ENCODE measurements at regions not wholly inside any gene's neighbourhood (a gene's known extent, or its start where the extent isn't known, plus 50 kb on each side); places are given as distances from the start of the nearest gene placed in this dataset.

DNA sequence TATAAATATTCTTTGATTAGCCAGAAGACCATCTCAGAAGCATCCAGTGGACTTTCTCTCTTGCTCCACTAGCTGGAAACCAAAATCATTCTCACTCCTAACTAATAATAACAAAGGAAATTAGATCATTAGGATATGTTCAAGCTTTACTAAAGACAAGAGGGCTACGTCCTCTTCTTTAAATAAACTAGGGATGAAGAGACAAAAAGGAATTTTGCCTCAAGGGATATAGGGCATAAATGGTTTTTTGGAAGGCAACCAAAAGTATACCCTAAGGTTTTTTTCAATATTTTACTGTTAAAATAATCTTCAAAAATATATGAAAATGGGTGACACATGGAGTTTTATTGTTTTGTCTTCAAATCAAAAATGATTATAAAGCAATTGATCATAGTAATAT, 745.8 kb downstream of the MRPL39 start:
- no peak for DNase-seq

DNA sequence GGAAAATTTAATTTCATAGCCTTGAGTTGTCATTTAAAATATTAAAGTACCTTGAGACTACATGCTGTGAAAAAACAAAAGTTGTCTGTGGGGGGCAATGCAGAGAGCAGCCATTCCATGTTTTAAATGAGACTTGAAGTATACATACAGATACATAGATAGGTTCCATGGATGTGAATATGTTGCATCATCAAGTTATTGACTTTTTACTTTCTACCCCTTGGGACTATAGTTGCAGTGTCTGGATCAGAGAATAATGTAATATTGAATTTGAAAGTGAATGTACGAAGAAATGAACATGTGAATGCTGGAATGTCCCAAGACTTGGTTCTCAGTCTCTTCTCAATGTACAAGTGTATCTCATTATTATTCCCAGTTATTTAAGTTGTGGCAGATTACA, 751.0 kb downstream of the MRPL39 start:
- DNase-seq, result no peak

DNA sequence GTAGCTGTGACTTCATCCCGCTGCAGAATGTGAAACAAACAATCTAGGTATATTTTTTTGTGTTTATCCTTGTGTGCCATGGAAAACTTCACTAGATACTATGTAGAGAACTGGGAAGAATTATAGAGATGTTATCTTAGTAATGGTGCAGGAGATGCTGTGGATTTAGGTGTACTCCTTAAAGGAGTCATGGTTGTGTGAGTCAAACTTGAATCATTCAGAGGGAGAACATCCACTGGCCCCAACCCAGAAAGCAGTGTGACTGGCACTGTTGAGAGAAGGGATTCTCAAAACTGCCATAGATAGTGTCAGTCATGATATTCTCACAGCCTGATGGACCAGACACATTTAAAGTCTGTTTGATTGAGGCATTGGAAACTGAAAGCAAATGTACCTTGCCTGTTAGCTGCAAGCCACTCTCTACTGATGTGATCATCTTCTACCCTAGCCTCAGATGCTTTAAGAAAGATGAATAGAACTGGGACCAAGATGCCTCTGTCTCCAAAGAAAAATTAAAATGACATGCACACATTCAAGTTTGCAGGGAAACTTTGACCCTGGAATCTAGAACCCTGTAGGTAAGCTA, 754.6 kb downstream of the MRPL39 start:
- DNase-seq, result no peak

DNA sequence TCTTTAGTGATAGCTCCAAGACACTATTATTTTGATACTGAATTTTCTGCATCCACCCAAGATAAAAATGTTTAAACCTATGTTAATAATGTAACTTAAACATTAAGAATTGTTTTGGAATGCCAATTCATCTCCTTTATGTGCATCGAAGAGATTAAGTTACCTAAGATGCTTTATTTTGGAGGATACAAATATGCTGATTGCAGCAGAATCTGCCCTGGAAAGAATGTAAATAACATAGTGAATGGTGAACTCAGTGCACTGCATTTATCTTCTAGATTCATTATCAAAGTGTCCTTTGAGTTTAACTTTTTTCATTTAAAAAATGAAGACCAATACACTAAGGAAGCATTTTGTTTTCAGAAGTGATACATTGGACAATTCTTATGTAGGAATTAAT, 757.2 kb downstream of the MRPL39 start:
- DNase-seq, result no peak

DNA sequence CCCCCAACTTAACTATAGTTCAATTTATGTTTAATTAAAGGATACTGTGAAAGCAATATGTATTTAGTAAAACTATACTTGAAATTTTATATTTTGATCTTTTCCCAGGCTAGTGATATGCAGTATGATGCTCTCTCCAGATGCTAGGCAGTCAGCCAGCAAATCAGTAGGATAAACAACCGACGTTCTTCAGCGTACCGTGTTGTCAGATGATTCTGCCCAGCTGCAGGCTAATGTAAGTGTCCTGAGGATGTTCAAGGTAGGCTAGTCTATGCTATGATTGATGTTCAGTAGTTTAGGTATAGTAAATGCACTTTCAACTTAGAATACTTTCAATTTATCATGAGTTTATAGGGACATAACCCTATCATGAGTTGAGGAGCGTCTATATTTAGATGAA, 762.6 kb downstream of the MRPL39 start:
- no peak for DNase-seq

DNA sequence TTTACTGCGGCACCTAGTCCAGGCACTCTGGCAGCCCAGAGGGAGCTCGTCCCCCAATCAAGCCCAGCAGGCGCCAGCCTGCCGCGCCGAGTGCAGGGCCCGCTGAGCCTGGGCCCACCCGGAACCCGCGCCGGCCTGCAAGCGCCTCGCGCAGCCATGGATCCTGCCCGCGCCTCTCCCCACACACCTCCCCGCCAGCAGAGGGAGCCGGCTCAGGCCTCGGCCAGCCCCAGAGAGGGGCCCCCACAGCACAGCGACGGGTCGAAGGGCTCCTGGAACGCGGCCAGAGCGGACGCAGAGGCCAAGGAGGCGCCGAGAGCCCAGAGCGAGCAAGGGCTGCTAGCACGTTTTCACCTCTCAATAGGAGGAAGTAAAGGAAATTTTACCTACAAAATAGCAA, 767.0 kb downstream of the MRPL39 start:
- DNase-seq, result no peak

DNA sequence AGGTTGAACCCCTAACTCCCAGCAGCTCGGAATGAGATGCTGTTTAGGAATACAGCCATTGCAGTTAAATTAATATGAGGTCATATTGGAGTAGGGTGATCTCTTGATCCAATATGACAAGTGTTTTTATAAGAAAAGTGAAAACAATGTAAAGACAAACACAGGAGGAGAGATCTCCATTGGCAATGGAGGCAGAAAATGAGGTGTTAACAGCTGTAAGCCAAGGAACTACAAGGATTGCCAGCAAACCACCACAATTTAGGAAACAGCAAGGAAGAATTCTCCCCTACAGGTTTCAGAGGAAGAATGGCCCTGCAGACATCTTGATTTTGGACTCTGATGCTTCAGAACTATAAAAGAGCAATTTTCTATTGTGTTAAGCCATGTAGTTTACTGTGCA, 774.3 kb downstream of the MRPL39 start:
- DNase-seq, result no peak

DNA sequence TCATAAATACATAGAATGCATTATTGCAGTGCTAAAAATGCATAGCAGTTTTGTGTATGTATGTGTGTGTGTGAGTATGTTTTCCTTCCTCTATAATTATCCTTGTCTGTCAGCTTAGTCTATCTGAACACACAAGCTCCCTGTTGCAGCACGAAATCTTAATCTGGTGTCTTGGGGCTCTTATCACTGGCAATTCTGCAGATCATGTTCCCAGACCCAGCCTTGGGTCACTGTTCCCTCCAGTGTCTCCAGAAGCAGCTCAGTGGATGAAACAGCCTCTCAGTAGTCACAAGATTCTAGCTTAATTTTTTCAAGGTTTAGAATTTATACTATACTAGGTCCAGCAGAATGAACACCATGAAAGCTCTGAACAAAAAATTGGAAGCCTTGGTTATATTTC, 777.9 kb downstream of the MRPL39 start:
- DNase-seq, result no peak

DNA sequence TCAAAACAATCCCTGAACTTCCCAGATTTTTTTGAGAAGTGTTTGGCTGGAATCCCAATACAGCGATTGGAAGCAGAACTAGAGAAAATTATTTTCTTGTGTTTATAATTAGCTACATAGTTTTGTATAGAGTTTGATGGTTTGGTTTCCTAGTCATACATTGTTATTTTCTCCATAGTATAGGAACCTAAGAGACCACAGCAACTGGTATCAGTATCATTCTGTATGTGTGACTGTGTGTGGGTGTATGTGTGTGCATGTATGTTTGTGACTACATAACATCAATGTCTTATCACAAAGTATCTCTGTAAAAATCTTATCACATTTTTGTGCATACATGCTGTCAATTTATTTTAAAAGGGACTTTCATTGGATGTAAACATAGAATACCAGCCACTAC, 780.5 kb downstream of the MRPL39 start:
- DNase-seq, result no peak

DNA sequence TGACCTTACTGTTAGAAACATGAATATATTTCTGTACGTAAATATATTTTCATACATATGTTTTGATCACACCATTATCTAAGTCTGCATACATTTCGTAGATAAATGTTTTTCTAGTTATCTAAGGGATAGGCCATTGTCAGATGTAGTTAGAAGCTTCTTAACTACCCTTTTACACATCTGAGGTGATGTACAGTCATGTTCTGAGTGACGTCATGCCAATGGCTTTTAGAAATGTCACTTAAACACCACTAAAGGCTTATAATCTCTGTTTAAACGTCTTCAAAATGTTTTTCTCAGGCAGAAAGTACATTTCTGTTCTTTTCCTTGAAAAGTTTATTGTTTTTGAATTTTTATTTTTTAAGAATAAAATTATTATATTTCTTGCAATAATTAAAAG, 781.9 kb downstream of the MRPL39 start:
- no peak for DNase-seq

DNA sequence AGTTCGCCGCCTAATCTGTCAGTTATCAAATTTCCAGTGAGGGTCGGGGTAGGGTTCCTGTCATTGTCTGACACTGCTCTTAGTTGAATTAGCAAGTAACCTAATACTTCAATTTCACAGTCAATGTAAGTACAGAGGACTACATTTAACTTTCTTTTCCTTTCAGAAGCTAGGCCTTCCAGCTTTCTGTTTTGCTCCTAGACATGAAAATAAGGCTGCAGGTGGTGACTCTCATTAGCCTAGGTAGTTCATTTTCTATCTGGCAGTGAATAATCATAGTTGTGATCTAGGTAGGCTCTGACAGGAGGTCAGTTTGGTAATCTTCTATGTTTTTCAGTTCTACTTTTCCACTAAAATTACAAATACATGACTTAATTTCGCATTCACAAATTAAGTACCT, 783.1 kb downstream of the MRPL39 start:
- no peak for DNase-seq

DNA sequence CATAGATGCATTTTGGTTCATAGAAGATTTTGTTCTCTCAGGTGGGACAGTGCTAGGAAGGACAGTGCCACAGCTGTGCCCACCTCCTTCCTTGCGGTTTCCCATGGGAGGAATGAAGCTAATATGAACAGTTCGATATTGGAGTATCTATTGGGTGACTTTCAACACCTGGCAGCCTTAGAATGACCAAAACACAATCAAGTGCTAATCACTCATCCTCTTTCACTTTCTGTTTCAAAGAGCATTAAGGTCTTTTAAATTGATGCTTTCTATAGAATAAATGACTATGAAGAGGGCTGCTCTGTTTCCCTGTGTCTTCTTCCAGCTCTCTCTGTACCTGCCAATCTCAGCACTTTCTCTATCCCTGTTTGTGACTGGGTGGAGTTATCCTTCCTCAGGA, 784.0 kb downstream of the MRPL39 start:
- no peak for DNase-seq

DNA sequence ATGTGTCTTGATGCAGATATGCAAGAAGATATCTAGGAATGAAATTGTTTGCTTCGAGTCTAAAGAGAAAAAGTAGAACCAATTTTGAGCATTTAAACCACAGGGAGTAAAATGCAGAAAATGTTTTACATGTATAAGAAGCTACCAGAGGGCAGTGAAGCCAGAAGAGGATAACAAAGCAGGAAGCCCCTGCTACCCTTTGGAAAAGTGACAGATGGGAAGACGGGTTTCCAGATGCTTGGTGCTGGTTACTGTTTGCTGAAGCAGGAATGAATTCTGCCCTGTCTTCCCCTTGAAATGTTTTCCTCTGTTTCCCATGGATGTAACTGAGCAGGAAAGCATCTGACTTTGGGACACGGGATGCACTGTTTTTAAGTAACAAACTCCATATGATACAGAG, 822.2 kb downstream of the MRPL39 start:
- no peak for DNase-seq

DNA sequence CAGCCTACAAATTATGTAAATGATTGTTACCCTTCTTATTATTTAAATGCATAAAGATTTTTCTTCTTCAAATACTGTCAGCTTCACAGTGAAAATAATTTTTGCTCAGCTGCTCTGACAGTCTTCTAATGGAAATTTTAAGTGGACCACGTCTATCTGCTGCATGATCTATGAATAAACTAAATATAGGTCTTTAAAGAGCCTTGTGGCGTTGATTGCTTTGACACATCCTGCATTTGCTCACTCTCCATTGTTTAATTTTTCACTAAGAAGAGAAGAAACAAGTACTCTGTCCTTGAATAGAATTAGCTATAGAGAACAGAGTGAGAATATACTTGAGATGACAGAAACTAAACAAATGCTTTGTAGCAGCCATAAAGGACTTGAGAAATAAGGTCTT, 826.1 kb downstream of the MRPL39 start:
- DNase-seq, result no peak

DNA sequence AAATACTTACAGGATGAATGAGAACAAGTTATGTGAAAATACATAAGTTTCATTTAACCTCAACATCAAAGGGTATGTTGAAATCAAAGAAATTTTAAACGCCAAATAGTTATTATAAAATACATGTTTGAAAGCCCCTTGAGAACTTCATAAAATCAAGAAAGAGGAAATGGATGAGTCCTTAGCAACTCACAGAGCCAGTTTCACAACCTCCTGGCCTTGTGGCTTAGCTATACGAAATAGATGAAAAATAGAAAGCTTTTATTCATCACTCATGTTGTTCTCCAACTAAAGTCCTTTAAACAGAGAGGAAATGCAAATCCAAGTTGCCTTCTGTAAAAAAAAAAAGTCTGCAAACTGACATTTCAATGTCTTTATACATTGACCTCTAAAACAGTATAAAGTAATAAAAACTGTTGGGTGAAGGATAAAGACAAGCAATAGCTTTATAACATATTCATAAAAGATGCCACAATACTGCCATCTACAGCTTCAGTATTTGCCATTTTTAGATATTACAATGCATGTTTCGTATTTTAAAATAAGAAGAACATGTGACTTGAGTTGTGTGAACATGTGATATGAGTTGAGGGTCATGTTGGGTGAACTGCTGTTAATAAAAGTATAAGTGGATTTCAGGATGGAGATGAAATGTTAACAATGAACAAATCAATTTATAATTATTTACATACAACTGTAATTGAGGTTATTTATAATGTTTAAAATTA, 847.8 kb downstream of the MRPL39 start:
- no peak for DNase-seq

DNA sequence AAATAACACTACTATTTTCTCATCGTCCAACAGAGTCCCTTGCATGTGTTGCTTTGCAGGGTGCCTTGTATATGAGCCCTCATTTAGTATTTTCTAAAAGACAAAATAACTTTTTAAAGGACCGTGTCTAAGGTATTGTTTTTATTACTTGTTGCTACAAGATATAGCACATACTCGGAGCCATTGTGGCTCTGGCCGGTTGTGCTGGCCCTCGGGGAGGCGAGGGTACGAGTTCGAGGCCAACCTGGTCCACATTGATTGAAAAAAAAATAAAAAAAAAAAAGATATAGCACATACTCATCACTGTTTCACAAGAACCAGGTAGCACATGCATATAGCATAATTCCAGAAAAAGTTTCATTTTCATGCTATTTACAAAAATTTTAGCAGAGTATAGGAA, 869.2 kb downstream of the MRPL39 start:
- DNase-seq, result no peak

DNA sequence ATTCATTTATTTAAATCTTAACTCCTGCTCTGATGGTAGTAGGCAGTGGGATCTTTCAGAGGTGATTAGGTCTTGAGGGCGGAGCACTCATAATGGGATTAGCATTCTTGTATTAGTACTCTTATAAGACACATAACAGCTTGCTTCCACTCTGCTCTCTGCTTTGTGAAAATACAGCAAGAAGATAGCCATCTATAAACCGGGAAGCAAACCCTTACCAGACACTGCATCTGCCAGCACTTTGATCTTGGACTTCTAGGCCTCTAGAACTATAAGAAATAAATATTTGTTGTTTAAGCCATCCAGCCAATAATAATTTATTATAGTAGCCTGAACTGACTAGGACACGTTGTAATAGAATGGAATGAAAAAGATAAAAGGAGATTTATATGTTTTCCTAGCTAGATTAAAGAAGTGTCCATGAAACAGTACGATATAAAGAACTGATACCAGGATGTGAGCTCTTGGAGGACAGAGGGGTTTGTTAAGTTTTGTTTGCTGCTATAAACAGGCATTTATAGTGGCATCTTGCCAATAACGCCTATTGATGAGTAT, 869.9 kb downstream of the MRPL39 start:
- no peak for DNase-seq

DNA sequence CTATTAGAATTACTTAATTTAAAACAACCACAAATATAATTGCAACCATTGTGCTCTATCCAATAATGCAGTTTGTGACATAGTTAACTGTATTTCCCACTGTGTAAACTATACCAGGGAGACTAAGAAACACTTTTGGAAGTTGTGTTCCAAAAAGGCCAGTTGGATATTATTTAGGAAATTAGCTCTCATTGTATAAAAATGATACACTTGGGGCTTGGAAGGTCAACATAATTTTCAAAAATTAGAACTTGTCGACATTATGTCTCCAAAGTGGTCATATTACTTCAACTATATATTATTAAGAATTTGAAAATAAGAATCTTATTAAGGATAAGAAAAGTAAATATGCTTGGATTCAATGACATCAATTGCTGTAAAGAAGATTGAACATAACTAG, 876.6 kb downstream of the MRPL39 start:
- DNase-seq, result no peak

DNA sequence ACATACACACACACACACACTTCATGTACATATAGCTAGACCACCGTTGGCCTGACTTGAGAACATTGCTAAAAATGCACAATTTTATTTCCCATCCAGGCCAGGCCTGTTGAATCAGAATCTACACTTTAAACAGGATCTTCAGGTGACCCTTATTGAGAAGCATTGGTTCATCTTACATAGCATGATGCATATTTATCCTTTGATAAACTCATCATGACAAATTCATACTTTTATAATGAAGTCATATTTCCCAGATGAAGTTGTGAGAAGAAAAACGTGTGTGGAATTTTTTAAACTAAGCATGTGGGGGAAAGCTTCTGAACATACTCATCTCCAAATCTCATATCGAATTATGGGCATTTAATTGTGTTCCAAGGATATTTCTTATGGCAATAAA, 877.7 kb downstream of the MRPL39 start:
- DNase-seq, result no peak

DNA sequence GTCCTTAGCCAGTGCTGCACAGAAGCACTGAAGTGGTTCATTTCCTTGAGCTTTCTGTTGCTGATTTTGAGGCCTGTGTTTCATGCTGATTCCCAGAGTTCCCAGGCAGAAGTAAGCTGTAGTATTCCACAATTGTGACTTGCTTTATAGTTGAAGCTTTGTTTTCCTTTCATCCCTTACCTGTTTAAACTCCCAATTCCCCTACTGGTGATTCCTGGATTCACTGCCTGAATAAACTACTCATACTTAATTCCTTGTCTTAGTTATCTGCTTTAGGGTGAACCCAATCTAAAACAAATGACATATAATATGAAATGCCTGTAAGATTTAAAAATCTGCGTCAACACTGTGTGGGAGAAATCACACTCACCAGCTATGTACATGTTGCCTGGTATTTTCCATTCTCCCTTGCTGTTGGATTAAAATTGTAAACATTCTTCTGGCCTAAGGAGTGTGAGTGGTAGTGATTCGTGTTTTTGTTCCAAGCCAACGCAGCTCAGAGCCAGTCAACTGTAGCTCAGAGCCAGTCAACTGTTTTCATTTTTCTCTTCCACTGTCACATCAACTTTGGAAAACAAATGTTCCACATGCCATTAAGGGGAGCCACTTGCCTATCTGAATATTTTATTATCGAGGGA, 879.4 kb downstream of the MRPL39 start:
- DNase-seq, result no peak

DNA sequence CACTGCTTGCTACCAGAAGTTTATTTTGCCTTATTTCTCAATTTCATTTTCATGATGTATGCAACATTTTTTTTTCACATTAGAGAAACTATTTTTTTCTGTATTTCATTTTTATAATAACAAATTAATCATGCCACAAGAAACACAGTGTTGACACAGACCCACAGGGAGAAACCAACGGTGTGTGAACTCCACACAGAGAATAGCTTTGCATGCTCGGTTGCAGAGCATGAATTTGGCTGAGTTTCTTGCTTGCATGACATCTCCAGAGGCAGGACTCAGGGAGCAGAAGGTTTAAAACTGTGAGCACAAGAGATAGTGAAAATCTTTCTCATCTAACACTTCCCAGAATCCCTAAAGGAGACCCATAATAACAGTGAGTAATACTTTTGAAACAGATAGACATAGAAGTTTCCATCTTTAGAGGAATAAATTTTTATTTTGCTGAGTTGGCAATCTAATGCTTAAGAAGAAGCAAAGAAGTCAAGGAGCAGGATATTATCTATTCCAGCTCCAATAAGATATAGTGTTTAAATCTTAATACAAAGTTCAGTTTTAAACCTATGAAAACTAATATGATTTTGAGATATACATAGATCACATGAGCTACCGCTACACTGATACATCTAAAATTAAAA, 890.9 kb downstream of the MRPL39 start:
- no peak for DNase-seq

DNA sequence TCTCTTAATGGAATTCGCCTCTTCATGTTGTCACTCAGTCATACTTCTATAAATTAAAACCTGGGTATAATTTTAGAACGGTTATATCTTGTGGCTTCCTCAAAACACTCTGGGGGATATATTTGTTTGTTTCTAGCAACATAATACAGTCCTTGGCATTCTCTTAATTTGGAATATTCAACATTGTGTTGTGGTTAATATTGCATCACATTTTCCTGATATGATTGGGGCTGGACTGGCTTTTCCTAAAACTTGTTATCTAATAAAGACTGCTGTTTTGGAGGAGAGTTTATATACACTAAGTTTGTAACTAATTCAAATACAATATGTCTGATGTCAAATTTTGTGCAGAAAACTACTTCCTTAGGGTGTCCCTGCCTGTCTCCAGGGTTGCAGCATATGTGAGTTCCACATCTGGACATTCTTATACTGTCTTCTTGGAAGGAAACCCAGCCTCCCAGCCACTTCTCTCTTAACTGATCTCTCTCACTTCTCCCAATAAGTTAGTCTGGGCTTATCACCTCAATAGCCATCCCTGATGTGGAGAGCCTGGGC, 892.6 kb downstream of the MRPL39 start:
- no peak for DNase-seq

DNA sequence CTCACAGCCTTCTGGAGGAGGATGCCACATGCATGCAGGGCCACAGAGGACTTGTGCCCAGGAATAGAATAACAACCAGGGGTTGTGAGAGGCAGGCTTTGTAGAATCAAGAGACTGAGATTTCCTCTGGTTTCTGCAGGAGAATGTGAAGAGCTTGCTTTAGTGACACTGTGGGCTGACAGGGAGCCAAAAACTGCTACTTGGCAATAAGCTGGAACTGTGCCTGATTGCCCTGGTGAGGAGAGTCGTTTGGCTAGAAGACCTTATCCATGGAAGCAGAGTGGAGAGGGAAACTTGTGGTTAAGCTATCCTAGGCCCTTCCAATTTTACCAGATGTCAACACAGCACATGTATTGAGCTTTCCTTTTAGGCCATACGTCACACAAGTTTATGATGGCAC, 902.1 kb downstream of the MRPL39 start:
- DNase-seq, result no peak

DNA sequence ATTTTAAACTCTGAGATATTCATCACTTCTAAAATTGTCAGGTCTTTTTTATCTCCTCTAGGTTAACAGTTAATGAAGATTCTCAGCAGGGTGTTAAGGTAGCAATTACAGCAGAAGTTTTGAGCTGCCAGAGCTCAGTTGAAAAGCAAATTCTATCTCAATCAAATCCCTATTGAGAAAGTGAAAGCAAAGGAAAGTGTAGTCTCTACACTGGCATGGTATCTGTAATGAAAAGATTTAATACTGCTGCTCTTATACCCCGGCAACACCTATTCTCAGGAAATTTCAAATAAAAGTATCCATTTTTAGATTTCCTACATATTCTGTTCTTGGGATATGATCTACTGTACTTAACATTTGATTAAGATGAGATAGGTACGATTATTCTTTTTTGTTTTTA, 913.5 kb downstream of the MRPL39 start:
- no peak for DNase-seq
